HepG2 (cell line): ENCODE measurements at regions not wholly inside any gene's neighbourhood (a gene's known extent, or its start where the extent isn't known, plus 50 kb on each side); places are given as distances from the start of the nearest gene placed in this dataset.

Source experiments
- ATAC-seq: fragments of 200-7000 bp; cut with Tn5 transposase; 3 replicates; pipeline ENCODE4 v1.9.1; 2020; ENCODE audit warnings: mild to moderate bottlenecking, moderate library complexity
- BruUV-seq: library from RNA; stranded (reverse); fragments of 400-500 nt; replicated peaks from 2 replicates; lab custom pipeline; 2021; lab: Mats Ljungman, UMichigan
- CTCF ChIA-PET: fragments of 300-600 bp; formaldehyde crosslinking; extraction: SDS; loops from one replicate; lab custom pipeline; 2021; ENCODE audit warnings: low total read pairs, inconsistent platforms, low intra/inter-chr PET ratio; lab: Yijun Ruan, JAX
- POLR2A ChIA-PET: fragments of 350-600 bp; sonication (Branson Sonifier 250); formaldehyde crosslinking; loops from one replicate; lab custom pipeline; 2020; ENCODE audit warnings: antibody characterized with exemption, inconsistent platforms; lab: Yijun Ruan, JAX
- DNase-seq: peaks from one replicate; pipeline ENCODE4 v3.0.0-alpha.2; 2015; ENCODE audit warnings: low spot score
- FAIRE-seq: peaks from 3 replicates; lab custom pipeline; 2011; peaks lifted over from hg19 to GRCh38; lab: Jason Lieb, UNC
- H2AFZ ChIP-seq: one replicate; pipeline ENCODE4 v1.6.1; 2011; ENCODE audit warnings: low read length, inconsistent platforms
- H3K27ac ChIP-seq: fragments of 300-600 bp; 3 replicates; pipeline ENCODE4 v1.8.0; 2011; ENCODE audit warnings: mixed run types, mild to moderate bottlenecking, mixed read lengths, low read length, inconsistent platforms; ENCODE audit not compliant: insufficient read depth; ENCODE audit errors: extremely low read length
- H3K27me3 ChIP-seq, 2 experiments: fragments of 200-600 bp in 1 of 2; 2 replicates in 1 of 2; 3 replicates in 1 of 2; pipeline versions ENCODE4 v1.6.0 to v1.8.0; 2011; ENCODE audit warnings: low read length in 2 of 2, mild to moderate bottlenecking in 2 of 2, moderate library complexity in 2 of 2, inconsistent platforms in 1 of 2; ENCODE audit not compliant: insufficient read depth in 2 of 2, control insufficient read depth in 1 of 2
- H3K36me3 ChIP-seq, 2 experiments: fragments of 200-600 bp in 1 of 2; replicated peaks in 1 of 2; 2 replicates in 1 of 2; 3 replicates in 1 of 2; pipeline versions ENCODE4 v1.5.1 to v1.8.0; 2011; ENCODE audit warnings: low read length in 2 of 2, inconsistent platforms in 1 of 2; ENCODE audit not compliant: insufficient read depth in 2 of 2, control insufficient read depth in 1 of 2
- H3K4me1 ChIP-seq: 2 replicates; pipeline ENCODE4 v1.5.1; 2012; ENCODE audit warnings: low read length, inconsistent platforms; ENCODE audit not compliant: insufficient read depth
- H3K4me2 ChIP-seq: 2 replicates; pipeline ENCODE4 v1.6.0; 2011; ENCODE audit warnings: low read depth, low read length, inconsistent platforms
- H3K4me3 ChIP-seq, 3 experiments: fragments of 200-600 bp in 1 of 3; sonication (generic), shearing (Covaris generic) in 1 of 3; replicated peaks in 1 of 3; 2 replicates each; pipeline ENCODE4 v1.5.1; 2011 to 2016; ENCODE audit warnings: low read length in 3 of 3, inconsistent platforms in 2 of 3, low read depth in 2 of 3, mild to moderate bottlenecking in 2 of 3, control low read depth in 1 of 3, mixed read lengths in 1 of 3; ENCODE audit not compliant: insufficient read depth in 1 of 3
- H3K79me2 ChIP-seq: one replicate; pipeline ENCODE4 v1.6.1; 2011; ENCODE audit warnings: low read length, inconsistent platforms; ENCODE audit not compliant: insufficient read depth
- H3K9ac ChIP-seq: 2 replicates; pipeline ENCODE4 v1.6.0; 2011; ENCODE audit warnings: mild to moderate bottlenecking, low read depth, low read length, inconsistent platforms; ENCODE audit not compliant: insufficient read depth
- H3K9me3 ChIP-seq: 2 replicates; pipeline ENCODE4 v1.5.1; 2012; ENCODE audit warnings: mild to moderate bottlenecking, low read length
- H4K20me1 ChIP-seq: 2 replicates; pipeline ENCODE4 v1.6.0; 2011; ENCODE audit warnings: inconsistent platforms, mild to moderate bottlenecking, low read length, moderate library complexity; ENCODE audit not compliant: insufficient read depth
- ETS1 ChIP-seq: sonication (generic); formaldehyde crosslinking; IDR thresholded peaks from 2 replicates; pipeline ENCODE4 v1.4.0; 2020; ENCODE audit warnings: missing genetic modification reagents
- ETV6 ChIP-seq: sonication (generic); formaldehyde crosslinking; conservative IDR thresholded peaks from 2 replicates; pipeline ENCODE4 v1.4.0; 2020; ENCODE audit warnings: missing genetic modification reagents
- HDAC1 ChIP-seq: sonication (generic); formaldehyde crosslinking; IDR thresholded peaks from 2 replicates; pipeline ENCODE4 v1.5.1; 2020; ENCODE audit warnings: mild to moderate bottlenecking, missing genetic modification reagents
- NR1H2 ChIP-seq: sonication (generic); formaldehyde crosslinking; IDR thresholded peaks from 2 replicates; pipeline ENCODE4 v1.8.1; 2022; ENCODE audit warnings: low read depth, missing genetic modification reagents, borderline replicate concordance
- PCBP1 ChIP-seq: fragments of 200-400 bp; formaldehyde crosslinking; IDR thresholded peaks from 2 replicates; pipeline ENCODE4 v1.6.1; 2017; ENCODE audit warnings: mild to moderate bottlenecking, low read depth, low read length, borderline replicate concordance
- RFX5 ChIP-seq: IDR thresholded peaks from 2 replicates; pipeline ENCODE4 v1.6.1; 2011; ENCODE audit warnings: low read depth, low read length, improper control_type of control experiment
- SMAD3 ChIP-seq: sonication (generic); formaldehyde crosslinking; IDR thresholded peaks from 2 replicates; pipeline ENCODE4 v1.4.0; 2020; ENCODE audit warnings: missing genetic modification reagents
- TCF7 ChIP-seq: sonication (generic); IDR thresholded peaks from 2 replicates; pipeline ENCODE4 v1.6.1; 2016; ENCODE audit warnings: antibody characterized with exemption, low read depth
- ZHX1 ChIP-seq: sonication (generic); formaldehyde crosslinking; IDR thresholded peaks from 2 replicates; pipeline ENCODE4 v1.8.1; 2022; ENCODE audit warnings: low read depth, mild to moderate bottlenecking, missing genetic modification reagents
- ZNF331 ChIP-seq: sonication (generic); formaldehyde crosslinking; IDR thresholded peaks from 2 replicates; pipeline ENCODE4 v1.4.0; 2020; ENCODE audit warnings: missing genetic modification reagents
- ZNF382 ChIP-seq: sonication (generic); formaldehyde crosslinking; IDR thresholded peaks from 2 replicates; pipeline ENCODE4 v1.5.0; 2020; ENCODE audit warnings: missing genetic modification reagents, mild to moderate bottlenecking, borderline replicate concordance
- ZNF543 ChIP-seq: sonication (generic); formaldehyde crosslinking; IDR thresholded peaks from 2 replicates; pipeline ENCODE4 v1.4.0; 2020; ENCODE audit warnings: mild to moderate bottlenecking, missing genetic modification reagents
- ZSCAN25 ChIP-seq: sonication (generic); formaldehyde crosslinking; IDR thresholded peaks from 2 replicates; pipeline ENCODE4 v1.8.0; 2022; ENCODE audit warnings: mild to moderate bottlenecking, missing genetic modification reagents
- WGBS: methylation state at CpG from one replicate; pipeline ENCODE4 v1.1.6; 2017; ENCODE audit warnings: low lambda C conversion rate; 5-methylcytosine and 5-hydroxymethylcytosine counted together
- in situ Hi-C: cut with HindIII; loops from 2 replicates; pipeline ENCODE4 v1.10.0; 2017; ENCODE audit warnings: low pct_unique_long_range_greater_than_20kb; ENCODE audit not compliant: extremely low pct_ligation_motif_present
- intact Hi-C: fragments of 100-400 bp; cut with micrococcal nuclease; formaldehyde crosslinking; loops from one replicate; pipeline ENCODE4 v1.10.0; 2022; ENCODE audit not compliant: unreplicated experiment

GRCh38 chr13:39847336-39847735 lies 191.9 kb downstream of the COG6 start:
- in situ Hi-C loops, result no loop called here
- ChIA-PET POLR2A (no interaction called here), CTCF (no interaction called here)
- no peak overlapping the region for H3K4me3 ChIP-seq
- no peak overlapping the region for H3K4me2 ChIP-seq
- H3K79me2 ChIP-seq, result no peaks in the 10 kb centered on the region
- no peaks in the 10 kb centered on the region for H3K27me3 ChIP-seq
- intact Hi-C loops, result no loop called here
- ATAC-seq, result no peak
- H3K9me3 ChIP-seq, result no peaks in the 10 kb centered on the region
- no TSS peak for BruUV-seq
- H3K36me3 ChIP-seq, result no peaks in the 10 kb centered on the region
- FAIRE-seq, result no peak
- DNase-seq, result no peak
- H3K9ac ChIP-seq, result no peak overlapping the region
- no peaks in the 10 kb centered on the region for H4K20me1 ChIP-seq
- TF ChIP-seq NR1H2 (CRISPR knock-in tag) (no peak), SMAD3 (no peak)
- no peaks in the 10 kb centered on the region for H3K4me1 ChIP-seq
- H2AFZ ChIP-seq, result no peak overlapping the region
- H3K27ac ChIP-seq, result no peak overlapping the region
- under 1% methylated on average over 3 of the region's 3 CpGs for WGBS

GRCh38 chr13:39855236-39855635 lies 199.8 kb downstream of the COG6 start:
- ChIA-PET POLR2A (no interaction called here), CTCF (no interaction called here)
- in situ Hi-C loops, result no loop called here
- FAIRE-seq (no peak), ATAC-seq (no peak), DNase-seq (no peak)
- H4K20me1 ChIP-seq, result no peaks in the 10 kb centered on the region
- H3K9ac ChIP-seq, result no peak overlapping the region
- intact Hi-C loops, result no loop called here
- no peak overlapping the region for H3K4me3 ChIP-seq
- H3K9me3 ChIP-seq, result no peaks in the 10 kb centered on the region
- H3K36me3 ChIP-seq, result no peaks in the 10 kb centered on the region
- WGBS, result 1% methylated on average over 4 of the region's 4 CpGs
- H3K27ac ChIP-seq, result no peak overlapping the region
- BruUV-seq, result no TSS peak
- H3K4me2 ChIP-seq, result no peak overlapping the region
- H2AFZ ChIP-seq, result no peak overlapping the region
- no peaks in the 10 kb centered on the region for H3K79me2 ChIP-seq
- H3K27me3 ChIP-seq, result no peaks in the 10 kb centered on the region; a peak in 1 of 5 replicates
- H3K4me1 ChIP-seq, result no peaks in the 10 kb centered on the region
- TF ChIP-seq ZNF382 (CRISPR knock-in tag), result no peak
- TF ChIP-seq RFX5, result no peak
- no peak for TF ChIP-seq ZNF543 (CRISPR knock-in tag)
- no peak for TF ChIP-seq TCF7
- TF ChIP-seq HDAC1 (CRISPR knock-in tag), result no peak
- no peak for TF ChIP-seq ZNF331 (CRISPR knock-in tag)
- TF ChIP-seq ZHX1 (CRISPR knock-in tag), result no peak
- no peak for TF ChIP-seq ETS1 (CRISPR knock-in tag)
- TF ChIP-seq ETV6, result no peak
- TF ChIP-seq PCBP1, result no peak
- TF ChIP-seq ZSCAN25 (CRISPR knock-in tag), result no peak
